Thyroid gland (tissue), 4 donors: ENCODE measurements at regions not wholly inside any gene's neighbourhood (a gene's known extent, or its start where the extent isn't known, plus 50 kb on each side); places are given as distances from the start of the nearest gene placed in this dataset.

ENCODE experiments used
- CTCF ChIP-seq, 6 experiments: fragments of 200-600 bp in 3 of 6; fragments of 450-650 bp in 3 of 6; sonication (generic) in 3 of 6; IDR thresholded peaks; one replicate each; pipeline ENCODE4 v1.5.1; 2016 to 2019; ENCODE audit warnings: antibody characterized with exemption in 6 of 6, mild to moderate bottlenecking in 2 of 6, inconsistent platforms in 1 of 6, moderate library complexity in 1 of 6
- POLR2A ChIP-seq, 2 donors: fragments of 450-650 bp; IDR thresholded peaks; one replicate each; pipeline ENCODE4 v1.6.1; 2017; ENCODE audit warnings: antibody characterized with exemption in 2 of 2, mild to moderate bottlenecking in 2 of 2, moderate library complexity in 1 of 2

- TF ChIP-seq CTCF (IDR thresholded peaks at IDR 0.05) (no peak), POLR2A (IDR thresholded peaks at IDR 0.05) (no peak)
Measured at GRCh38 chr20:39661833-39662232, 699.7 kb downstream of the DHX35 start.
